GM21737 (cell line): ENCODE measurements at regions not wholly inside any gene's neighbourhood (a gene's known extent, or its start where the extent isn't known, plus 50 kb on each side); places are given as distances from the start of the nearest gene placed in this dataset.
"Not testable (repeated sequence)": the region's sequence is repeated elsewhere in the genome, so short reads cannot be mapped to it uniquely, and the experiment has no call there.

Source experiments
- ATAC-seq: cut with Tn5 transposase; IDR thresholded peaks from one replicate; pipeline ENCODE4 v1.9.1; 2021; ENCODE audit warnings: mild to moderate bottlenecking, moderate library complexity; ENCODE audit not compliant: unreplicated experiment

GRCh38 chr2:236346366-236346765, 82.2 kb upstream of the ASB18 start:
- no peak for ATAC-seq

GRCh38 chr2:236348279-236348678, 84.1 kb upstream of the ASB18 start:
- ATAC-seq: no peak

GRCh38 chr2:236348976-236349375, 84.8 kb upstream of the ASB18 start:
- no peak for ATAC-seq

- no peak for ATAC-seq
Observed at GRCh38 chr2:236350426-236350825, 86.2 kb upstream of the ASB18 start.

- no peak for ATAC-seq
Observed at GRCh38 chr2:236351966-236352525, 87.8 kb upstream of the ASB18 start.

GRCh38 chr2:236352761-236353593, 88.8 kb upstream of the ASB18 start:
- ATAC-seq: no peak

GRCh38 chr2:236353594-236353942, 89.4 kb upstream of the ASB18 start:
- no peak for ATAC-seq

GRCh38 chr2:236354056-236354940, 90.1 kb upstream of the ASB18 start:
- no peak for ATAC-seq

- ATAC-seq: no peak
Observed at GRCh38 chr2:236354973-236355595, 90.9 kb upstream of the ASB18 start.

- no peak for ATAC-seq
Observed at GRCh38 chr2:236355911-236356310, 91.7 kb upstream of the ASB18 start.

- ATAC-seq: not testable (repeated sequence)
Observed at GRCh38 chr2:236356321-236356720, 92.1 kb upstream of the ASB18 start.

GRCh38 chr2:236358482-236358881, 94.3 kb upstream of the ASB18 start:
- ATAC-seq: not testable (repeated sequence)

- no peak for ATAC-seq
Observed at GRCh38 chr2:236359426-236360045, 95.3 kb upstream of the ASB18 start.

- no peak for ATAC-seq
Observed at GRCh38 chr2:236360496-236360895, 96.3 kb upstream of the ASB18 start.

- ATAC-seq: no peak
Observed at GRCh38 chr2:236363711-236364277, 99.6 kb upstream of the ASB18 start.

GRCh38 chr2:236365258-236366048, 101.2 kb upstream of the ASB18 start:
- ATAC-seq: no peak

- ATAC-seq: no peak
Observed at GRCh38 chr2:236366049-236366387, 101.8 kb upstream of the ASB18 start.

- ATAC-seq: no peak
Observed at GRCh38 chr2:236366397-236366796, 102.2 kb upstream of the ASB18 start.

GRCh38 chr2:236367506-236368289, 103.5 kb upstream of the ASB18 start:
- ATAC-seq: no peak
